HL-60 (cell line): ENCODE measurements at regions not wholly inside any gene's neighbourhood (a gene's known extent, or its start where the extent isn't known, plus 50 kb on each side); places are given as distances from the start of the nearest gene placed in this dataset.

Experiments
- DNase-seq, 2 experiments: peaks; one replicate each; pipeline ENCODE4 v3.0.0-alpha.2; 2010 to 2020; ENCODE audit warnings: low read depth in 1 of 2, low spot score in 1 of 2
- H3K27ac ChIP-seq: fragments of 250-450 bp; sonication (Bioruptor Pico); replicated peaks from 2 replicates; pipeline ENCODE4 v1.5.1; 2020; ENCODE audit warnings: mild to moderate bottlenecking, moderate library complexity
- H3K27me3 ChIP-seq: fragments of 250-450 bp; sonication (Bioruptor Pico); 2 replicates; pipeline ENCODE4 v1.5.1; 2021; ENCODE audit warnings: mild to moderate bottlenecking, moderate library complexity; ENCODE audit not compliant: insufficient read depth, poor library complexity, severe bottlenecking
- H3K4me3 ChIP-seq: replicated peaks from 2 replicates; pipeline ENCODE4 v1.5.1; 2011; ENCODE audit warnings: mild to moderate bottlenecking, control low read depth, low read length; ENCODE audit not compliant: insufficient read depth
- GABPA ChIP-seq: IDR thresholded peaks from 2 replicates; pipeline ENCODE4 v1.6.1; 2012; ENCODE audit warnings: low read depth
- POLR2AphosphoS5 ChIP-seq: IDR thresholded peaks from 2 replicates; pipeline ENCODE4 v1.6.1; 2012; ENCODE audit warnings: low read depth
- SPI1 ChIP-seq: IDR thresholded peaks from 2 replicates; pipeline ENCODE4 v1.6.1; 2012; ENCODE audit warnings: low read depth, mild to moderate bottlenecking, borderline replicate concordance
- TF ChIP-seq, protein P1 (sequence below): IDR thresholded peaks from one replicate; pipeline ENCODE4 v1.5.1; 2011; ENCODE audit warnings: low read length, control low read depth, inconsistent platforms; ENCODE audit not compliant: insufficient read depth
- TF ChIP-seq, protein P2 (sequence below): IDR thresholded peaks from 2 replicates; pipeline ENCODE4 v1.6.1; 2012; ENCODE audit warnings: low read depth; ENCODE audit not compliant: insufficient replicate concordance

DNA sequence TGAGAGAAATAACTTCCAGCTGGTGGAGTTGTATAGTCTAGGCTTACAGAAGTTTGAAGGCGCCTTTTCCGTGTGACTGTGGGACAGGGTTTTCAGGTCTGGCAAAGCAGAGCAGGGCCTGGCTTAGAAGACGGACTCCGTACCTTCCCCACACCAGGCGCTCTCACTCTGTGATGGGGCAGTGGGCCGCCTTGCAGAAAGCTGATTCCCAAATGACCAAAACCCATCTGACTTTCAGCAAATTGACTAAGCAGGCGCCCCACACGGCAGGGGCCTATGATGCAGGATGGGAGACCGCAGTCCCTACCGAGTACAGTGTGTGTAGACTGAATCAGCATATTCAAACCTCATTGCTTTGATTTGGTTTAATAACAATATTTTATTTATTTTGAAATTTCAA is 85.8 kb upstream of the TMEM45B start:
- H3K27me3 ChIP-seq = peaks cover 3% of the 10 kb centered on the region
- H3K27ac ChIP-seq = no peak overlapping the region
- H3K4me3 ChIP-seq = no peak overlapping the region
- TF ChIP-seq SPI1 (no peak), GABPA (no peak), POLR2AphosphoS5 (no peak)
- TF ChIP-seq, protein P1, sequence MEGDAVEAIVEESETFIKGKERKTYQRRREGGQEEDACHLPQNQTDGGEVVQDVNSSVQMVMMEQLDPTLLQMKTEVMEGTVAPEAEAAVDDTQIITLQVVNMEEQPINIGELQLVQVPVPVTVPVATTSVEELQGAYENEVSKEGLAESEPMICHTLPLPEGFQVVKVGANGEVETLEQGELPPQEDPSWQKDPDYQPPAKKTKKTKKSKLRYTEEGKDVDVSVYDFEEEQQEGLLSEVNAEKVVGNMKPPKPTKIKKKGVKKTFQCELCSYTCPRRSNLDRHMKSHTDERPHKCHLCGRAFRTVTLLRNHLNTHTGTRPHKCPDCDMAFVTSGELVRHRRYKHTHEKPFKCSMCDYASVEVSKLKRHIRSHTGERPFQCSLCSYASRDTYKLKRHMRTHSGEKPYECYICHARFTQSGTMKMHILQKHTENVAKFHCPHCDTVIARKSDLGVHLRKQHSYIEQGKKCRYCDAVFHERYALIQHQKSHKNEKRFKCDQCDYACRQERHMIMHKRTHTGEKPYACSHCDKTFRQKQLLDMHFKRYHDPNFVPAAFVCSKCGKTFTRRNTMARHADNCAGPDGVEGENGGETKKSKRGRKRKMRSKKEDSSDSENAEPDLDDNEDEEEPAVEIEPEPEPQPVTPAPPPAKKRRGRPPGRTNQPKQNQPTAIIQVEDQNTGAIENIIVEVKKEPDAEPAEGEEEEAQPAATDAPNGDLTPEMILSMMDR = no peak
- TF ChIP-seq, protein P2, sequence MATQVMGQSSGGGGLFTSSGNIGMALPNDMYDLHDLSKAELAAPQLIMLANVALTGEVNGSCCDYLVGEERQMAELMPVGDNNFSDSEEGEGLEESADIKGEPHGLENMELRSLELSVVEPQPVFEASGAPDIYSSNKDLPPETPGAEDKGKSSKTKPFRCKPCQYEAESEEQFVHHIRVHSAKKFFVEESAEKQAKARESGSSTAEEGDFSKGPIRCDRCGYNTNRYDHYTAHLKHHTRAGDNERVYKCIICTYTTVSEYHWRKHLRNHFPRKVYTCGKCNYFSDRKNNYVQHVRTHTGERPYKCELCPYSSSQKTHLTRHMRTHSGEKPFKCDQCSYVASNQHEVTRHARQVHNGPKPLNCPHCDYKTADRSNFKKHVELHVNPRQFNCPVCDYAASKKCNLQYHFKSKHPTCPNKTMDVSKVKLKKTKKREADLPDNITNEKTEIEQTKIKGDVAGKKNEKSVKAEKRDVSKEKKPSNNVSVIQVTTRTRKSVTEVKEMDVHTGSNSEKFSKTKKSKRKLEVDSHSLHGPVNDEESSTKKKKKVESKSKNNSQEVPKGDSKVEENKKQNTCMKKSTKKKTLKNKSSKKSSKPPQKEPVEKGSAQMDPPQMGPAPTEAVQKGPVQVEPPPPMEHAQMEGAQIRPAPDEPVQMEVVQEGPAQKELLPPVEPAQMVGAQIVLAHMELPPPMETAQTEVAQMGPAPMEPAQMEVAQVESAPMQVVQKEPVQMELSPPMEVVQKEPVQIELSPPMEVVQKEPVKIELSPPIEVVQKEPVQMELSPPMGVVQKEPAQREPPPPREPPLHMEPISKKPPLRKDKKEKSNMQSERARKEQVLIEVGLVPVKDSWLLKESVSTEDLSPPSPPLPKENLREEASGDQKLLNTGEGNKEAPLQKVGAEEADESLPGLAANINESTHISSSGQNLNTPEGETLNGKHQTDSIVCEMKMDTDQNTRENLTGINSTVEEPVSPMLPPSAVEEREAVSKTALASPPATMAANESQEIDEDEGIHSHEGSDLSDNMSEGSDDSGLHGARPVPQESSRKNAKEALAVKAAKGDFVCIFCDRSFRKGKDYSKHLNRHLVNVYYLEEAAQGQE = no peak
- DNase-seq = no peak

DNA sequence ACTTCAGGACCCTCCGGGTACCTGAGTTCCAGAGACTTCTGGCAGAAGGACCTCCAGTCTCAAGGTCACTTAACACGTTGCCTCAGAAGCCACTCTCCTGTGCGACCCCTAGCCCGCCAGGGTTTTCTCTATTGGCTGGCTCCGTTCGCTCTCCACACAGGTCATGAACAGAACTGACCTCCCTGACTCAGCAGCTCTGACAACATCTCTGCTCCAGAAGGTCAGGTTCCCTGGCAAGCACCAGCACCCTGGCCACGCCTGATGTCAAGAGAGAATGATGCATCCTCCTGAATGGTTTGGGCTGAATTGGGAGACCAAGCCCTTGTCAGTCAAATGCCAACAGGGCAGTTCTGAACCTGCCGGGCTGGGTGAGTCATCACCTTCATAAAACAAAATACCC is 84.3 kb upstream of the TMEM45B start:
- no peak overlapping the region for H3K27ac ChIP-seq
- H3K27me3 ChIP-seq = peaks cover 2% of the 10 kb centered on the region
- no peak for TF ChIP-seq SPI1
- no peak for TF ChIP-seq POLR2AphosphoS5
- TF ChIP-seq, protein P2 = no peak
- TF ChIP-seq, protein P1 = no peak
- TF ChIP-seq GABPA = no peak
- H3K4me3 ChIP-seq = no peak overlapping the region
- DNase-seq = no peak

DNA sequence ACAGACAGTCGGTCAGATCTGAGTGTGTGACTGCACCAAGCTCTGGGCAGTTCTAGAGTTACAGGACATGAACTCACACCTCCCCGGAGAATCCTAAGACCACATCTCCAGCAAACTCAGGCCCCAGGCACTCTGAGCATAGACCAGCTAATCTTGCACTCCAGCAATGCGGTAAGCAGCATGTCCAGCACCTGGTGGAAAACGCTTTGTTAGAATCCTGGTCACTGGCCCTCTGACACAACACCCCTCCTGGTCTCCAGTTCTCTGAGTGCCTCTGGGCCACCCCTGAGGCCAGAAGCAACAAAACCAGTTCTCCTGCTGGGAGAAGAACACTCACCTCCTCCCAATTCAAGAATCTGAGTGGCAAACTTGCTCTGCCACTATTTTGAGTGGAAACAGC is 82.7 kb upstream of the TMEM45B start:
- TF ChIP-seq, protein P1 = no peak
- TF ChIP-seq POLR2AphosphoS5 = no peak
- Histone ChIP-seq H3K27ac (no peak overlapping the region), H3K27me3 (peaks cover 2% of the 10 kb centered on the region), H3K4me3 (no peak overlapping the region)
- DNase-seq = no peak

DNA sequence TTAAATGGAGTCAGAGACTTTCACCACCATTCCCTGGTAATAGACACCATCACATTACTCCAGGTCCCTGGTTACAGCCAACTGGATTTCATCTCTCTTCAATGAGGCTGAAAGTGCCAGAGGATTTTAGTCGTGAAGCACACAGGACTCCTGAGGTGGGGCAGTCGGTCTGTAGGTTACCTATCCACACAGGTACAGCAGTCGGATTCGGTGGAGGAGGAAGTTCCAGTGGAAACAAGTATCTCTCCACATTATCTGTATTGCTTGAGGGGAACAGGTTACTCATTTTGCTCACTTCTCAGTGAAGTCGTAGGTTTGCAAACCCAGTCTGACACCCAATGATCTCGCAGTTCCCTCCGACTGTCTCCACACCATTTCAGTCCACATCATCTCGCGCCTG is 82.3 kb upstream of the TMEM45B start:
- Histone ChIP-seq H3K4me3 (no peak overlapping the region), H3K27ac (no peak overlapping the region), H3K27me3 (peaks cover 2% of the 10 kb centered on the region)
- TF ChIP-seq SPI1 (no peak), POLR2AphosphoS5 (no peak), GABPA (no peak)
- TF ChIP-seq, protein P2 = no peak
- TF ChIP-seq, protein P1 = no peak
- DNase-seq = no peak
